ENCODE measurements at regions not wholly inside any gene's neighbourhood (a gene's known extent, or its start where the extent isn't known, plus 50 kb on each side); places are given as distances from the start of the nearest gene placed in this dataset.

DNA sequence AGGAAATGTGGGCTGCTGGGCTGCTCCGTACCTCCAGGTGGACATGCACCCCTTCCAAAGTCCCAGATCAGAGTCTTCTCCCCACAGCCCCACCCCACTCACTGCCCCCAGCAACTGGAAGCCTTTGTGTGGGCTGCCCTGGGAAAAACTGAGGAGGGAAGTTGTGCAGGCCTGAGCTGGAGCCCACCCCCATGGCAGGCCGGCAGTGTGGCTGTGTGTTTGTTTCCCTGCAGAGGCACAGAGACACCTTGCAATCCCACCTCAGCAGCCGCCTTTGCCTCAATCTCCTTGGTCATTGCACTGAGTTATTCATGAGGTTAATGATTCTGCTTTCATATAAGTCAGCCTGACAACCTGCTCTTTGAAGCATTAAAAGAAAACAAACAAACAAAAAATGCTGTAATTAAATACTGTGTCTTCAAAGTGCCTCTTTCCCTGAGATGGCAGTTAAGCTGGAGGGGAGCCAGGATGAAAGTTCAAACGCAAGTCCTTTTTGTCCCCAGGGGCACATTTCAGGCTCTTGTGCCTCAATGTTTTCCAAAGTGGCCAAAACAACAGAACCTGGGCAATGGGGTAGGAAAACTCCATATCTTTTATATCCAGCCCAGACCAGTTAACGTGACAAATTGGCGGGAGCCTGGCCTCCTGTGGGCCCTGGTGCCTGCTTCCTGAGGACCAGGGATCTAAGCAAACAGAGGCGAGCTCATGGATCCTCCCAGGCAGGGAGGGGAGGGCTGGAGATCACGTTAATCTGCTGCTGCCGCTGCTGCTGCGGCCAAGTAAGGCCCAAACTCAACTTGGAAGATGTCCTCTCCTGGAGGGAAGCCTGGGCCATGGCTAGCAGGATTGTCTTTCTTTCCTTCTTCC lies 51.9 kb upstream of the TSPAN11 start:
- TF ChIP-seq CTCF (IDR thresholded peaks at IDR 0.05; ENCODE audit: low read depth, low read length, poor library complexity, severe bottlenecking) (no peak), EZH2phosphoT487 (IDR thresholded peaks at IDR 0.05; ENCODE audit: borderline replicate concordance, low read length) (no peak)
- no peaks in the 10 kb centered on the region for H3K36me3 ChIP-seq (ENCODE audit: control insufficient read depth, low read length)
- no peaks in the 10 kb centered on the region for H3K9me3 ChIP-seq (ENCODE audit: control insufficient read depth, insufficient read depth, low read length)
- H3F3A ChIP-seq (ENCODE audit: control insufficient read depth, insufficient read depth) = no peaks in the 10 kb centered on the region
- no peak overlapping the region for H3K4me2 ChIP-seq (ENCODE audit: low read length)
- no peaks in the 10 kb centered on the region for H3K79me2 ChIP-seq (ENCODE audit: control insufficient read depth, low read length)
- H3K27me3 ChIP-seq (ENCODE audit: control insufficient read depth, low read length) = peaks cover 2% of the 10 kb centered on the region; the same call in 1 of the 2 replicates
- H3K4me3 ChIP-seq (ENCODE audit: low read length) = no peak overlapping the region
- no peaks in the 10 kb centered on the region for H4K20me1 ChIP-seq (ENCODE audit: control insufficient read depth, insufficient read depth, low read depth, low read length)
- no peak overlapping the region for H3K27ac ChIP-seq (ENCODE audit: low read depth, low read length)
- no peaks in the 10 kb centered on the region for H3K4me1 ChIP-seq (ENCODE audit: control insufficient read depth, low read length)
- no peaks in the 10 kb centered on the region for H3K9me2 ChIP-seq (replicated peaks; ENCODE audit: control insufficient read depth, low read length)

- Histone ChIP-seq H3K9me3 (ENCODE audit: control insufficient read depth, insufficient read depth, low read length) (no peaks in the 10 kb centered on the region), H3K9me2 (replicated peaks; ENCODE audit: control insufficient read depth, low read length) (no peaks in the 10 kb centered on the region), H3K4me1 (ENCODE audit: control insufficient read depth, low read length) (no peaks in the 10 kb centered on the region), H3K36me3 (ENCODE audit: control insufficient read depth, low read length) (no peaks in the 10 kb centered on the region), H3K27ac (ENCODE audit: low read depth, low read length) (no peak overlapping the region), H3F3A (ENCODE audit: control insufficient read depth, insufficient read depth) (no peaks in the 10 kb centered on the region), H3K4me3 (ENCODE audit: low read length) (no peak overlapping the region), H3K27me3 (ENCODE audit: control insufficient read depth, low read length) (peaks cover 2% of the 10 kb centered on the region; the same call in 1 of the 2 replicates), H3K79me2 (ENCODE audit: control insufficient read depth, low read length) (no peaks in the 10 kb centered on the region), H3K4me2 (ENCODE audit: low read length) (no peak overlapping the region), H4K20me1 (ENCODE audit: control insufficient read depth, insufficient read depth, low read depth, low read length) (no peaks in the 10 kb centered on the region)
- TF ChIP-seq EZH2phosphoT487 (IDR thresholded peaks at IDR 0.05; ENCODE audit: borderline replicate concordance, low read length) (no peak), CTCF (IDR thresholded peaks at IDR 0.05; ENCODE audit: low read depth, low read length, poor library complexity, severe bottlenecking) (no peak)
Observed at GRCh38 chr12:30870491-30871265, 55.9 kb upstream of the TSPAN11 start.

DNA sequence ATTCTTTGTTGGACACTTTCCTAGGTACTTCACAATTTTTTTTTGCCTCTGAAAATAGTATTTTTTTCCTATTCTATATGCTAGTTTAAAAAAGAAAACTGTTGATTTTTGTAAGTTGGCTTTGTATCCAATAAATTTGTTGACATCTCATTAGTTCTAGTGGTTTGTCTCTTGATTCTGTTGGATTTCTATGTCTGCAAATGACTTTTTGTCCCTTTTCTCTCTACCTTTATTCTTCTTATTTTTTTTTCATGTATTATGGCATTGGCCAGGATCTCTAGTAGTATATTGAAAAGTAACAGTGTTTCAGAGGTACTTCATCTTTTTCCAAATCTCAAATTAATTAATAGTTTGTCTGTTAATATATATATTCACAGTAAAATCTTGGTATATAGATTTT lies 59.1 kb upstream of the TSPAN11 start:
- Histone ChIP-seq H3K9me2 (replicated peaks; ENCODE audit: control insufficient read depth, low read length) (no peaks in the 10 kb centered on the region), H3F3A (ENCODE audit: control insufficient read depth, insufficient read depth) (no peaks in the 10 kb centered on the region), H3K27ac (ENCODE audit: low read depth, low read length) (no peak overlapping the region), H3K9me3 (ENCODE audit: control insufficient read depth, insufficient read depth, low read length) (no peaks in the 10 kb centered on the region), H3K4me3 (ENCODE audit: low read length) (no peak overlapping the region), H3K4me1 (ENCODE audit: control insufficient read depth, low read length) (no peaks in the 10 kb centered on the region), H4K20me1 (ENCODE audit: control insufficient read depth, insufficient read depth, low read depth, low read length) (no peaks in the 10 kb centered on the region), H3K4me2 (ENCODE audit: low read length) (no peak overlapping the region), H3K27me3 (ENCODE audit: control insufficient read depth, low read length) (no peaks in the 10 kb centered on the region), H3K36me3 (ENCODE audit: control insufficient read depth, low read length) (no peaks in the 10 kb centered on the region), H3K79me2 (ENCODE audit: control insufficient read depth, low read length) (no peaks in the 10 kb centered on the region)
- no peak for TF ChIP-seq EZH2phosphoT487 (IDR thresholded peaks at IDR 0.05; ENCODE audit: borderline replicate concordance, low read length)
- no peak for TF ChIP-seq CTCF (IDR thresholded peaks at IDR 0.05; ENCODE audit: low read depth, low read length, poor library complexity, severe bottlenecking)
